Left renal pelvis (tissue), 4 donors: ENCODE measurements at regions not wholly inside any gene's neighbourhood (a gene's known extent, or its start where the extent isn't known, plus 50 kb on each side); places are given as distances from the start of the nearest gene placed in this dataset.
A peak's percentile ranks its signal among the peaks of the same experiment; 100 is the strongest.
"Not testable (repeated sequence)": the region's sequence is repeated elsewhere in the genome, so short reads cannot be mapped to it uniquely, and the experiment has no call there.

Source experiments
- DNase-seq, 4 donors: peaks; one replicate each; pipeline ENCODE4 v3.0.0-alpha.2; 2013; ENCODE audit warnings: low read depth in 4 of 4, low spot score in 3 of 4

DNA sequence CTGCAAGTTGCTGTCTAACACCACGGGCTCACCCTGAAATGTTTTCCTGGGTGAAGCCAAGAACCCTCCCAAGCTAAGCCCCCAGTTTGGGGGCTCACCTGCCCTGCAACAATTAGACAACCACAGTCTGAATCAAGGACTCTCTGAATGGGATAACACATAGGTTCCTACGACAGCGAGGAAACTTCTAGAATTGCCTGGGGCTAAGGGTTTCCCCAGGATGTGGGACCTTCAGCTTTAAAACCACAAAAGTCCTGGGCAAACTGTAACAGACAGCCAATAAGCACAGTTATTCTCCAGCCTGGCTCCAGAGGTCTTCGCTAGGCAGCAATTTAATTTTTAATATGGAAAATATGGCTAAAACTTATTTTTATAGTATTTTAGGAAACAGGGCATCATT lies 162.6 kb downstream of the PRKX start:
- DNase-seq = no peak

DNA sequence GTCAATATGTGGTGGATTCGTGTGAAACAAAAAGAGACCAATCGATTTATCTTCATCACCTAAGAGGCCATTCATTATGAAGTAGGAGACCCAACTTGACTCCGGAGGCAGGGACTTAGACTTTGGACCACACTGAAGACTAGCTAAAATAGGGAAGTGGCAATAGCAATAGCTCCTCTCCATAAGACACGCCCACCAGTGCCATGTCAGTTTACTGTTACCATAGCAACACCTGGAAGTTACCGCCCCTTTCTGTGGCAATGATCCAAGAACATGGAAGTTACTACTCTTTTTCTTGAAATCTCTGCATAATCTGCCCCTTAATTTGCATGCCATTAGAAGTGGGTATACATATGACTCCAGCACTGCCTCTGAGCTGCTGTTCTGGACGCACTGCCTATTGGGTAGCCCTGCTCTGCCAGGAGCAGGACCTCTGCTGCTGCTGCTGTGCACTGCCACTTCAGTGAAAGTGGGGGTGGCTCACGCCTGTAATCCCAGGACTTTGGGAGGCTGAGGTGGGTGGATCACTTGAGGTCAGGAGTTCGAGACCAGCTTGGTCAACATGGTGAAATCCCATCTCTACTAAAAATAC lies 163.2 kb downstream of the PRKX start:
- DNase-seq = no peak

DNA sequence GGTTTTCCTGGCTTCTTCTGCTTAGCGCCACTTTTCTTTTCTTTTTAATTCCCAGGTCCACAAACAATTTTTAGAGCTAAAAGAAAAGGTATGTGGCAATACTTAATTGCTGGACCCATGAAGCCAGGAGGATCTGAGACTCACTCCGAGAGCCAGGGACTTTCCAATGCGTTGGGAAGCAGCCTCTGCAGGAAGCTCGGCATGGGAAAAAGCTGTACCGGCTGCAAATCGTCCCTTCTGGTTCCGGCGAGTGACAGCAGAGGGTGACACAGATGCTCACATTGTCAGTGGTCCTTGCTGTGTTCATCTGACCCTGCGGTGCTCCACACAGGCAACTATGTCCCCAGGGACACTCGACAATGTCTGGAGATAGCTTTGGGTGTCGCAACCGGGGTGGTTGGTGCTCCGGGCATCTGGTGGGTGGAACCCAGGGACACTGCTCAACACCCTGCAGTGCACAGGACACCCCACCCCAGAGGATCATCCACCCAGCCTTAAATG lies 164.0 kb downstream of the PRKX start:
- no peak for DNase-seq

DNA sequence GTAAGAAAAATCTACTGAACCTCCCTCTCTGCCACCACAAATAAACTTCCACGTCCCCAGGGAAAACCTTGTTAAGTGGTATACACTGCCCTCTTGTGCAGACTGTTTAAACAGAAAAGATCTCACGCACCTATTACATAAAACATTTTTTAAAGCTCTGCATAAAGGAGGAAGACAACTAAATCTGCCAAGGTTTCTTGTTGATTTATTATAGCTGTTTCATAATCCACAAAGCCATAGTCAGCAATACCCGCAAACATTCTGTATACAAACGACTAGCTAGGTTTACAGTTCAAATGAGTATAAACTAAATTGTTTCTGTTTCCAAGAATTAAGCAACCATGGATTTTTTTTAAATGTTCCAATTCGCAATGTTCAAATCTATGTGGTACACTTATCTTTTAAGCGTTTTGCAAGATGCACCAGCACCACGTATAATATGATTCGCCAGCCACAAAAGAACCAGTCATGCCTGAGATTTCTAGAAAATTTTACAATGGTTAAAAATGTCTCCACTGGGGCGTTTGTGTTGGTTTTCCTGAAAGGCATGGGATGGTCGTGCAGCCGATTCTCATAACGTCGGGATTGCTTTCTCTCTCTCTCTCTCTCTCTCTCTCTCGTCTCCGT lies 164.6 kb downstream of the PRKX start:
- peak in 2 of 4 donors; percentile 12 for DNase-seq

DNA sequence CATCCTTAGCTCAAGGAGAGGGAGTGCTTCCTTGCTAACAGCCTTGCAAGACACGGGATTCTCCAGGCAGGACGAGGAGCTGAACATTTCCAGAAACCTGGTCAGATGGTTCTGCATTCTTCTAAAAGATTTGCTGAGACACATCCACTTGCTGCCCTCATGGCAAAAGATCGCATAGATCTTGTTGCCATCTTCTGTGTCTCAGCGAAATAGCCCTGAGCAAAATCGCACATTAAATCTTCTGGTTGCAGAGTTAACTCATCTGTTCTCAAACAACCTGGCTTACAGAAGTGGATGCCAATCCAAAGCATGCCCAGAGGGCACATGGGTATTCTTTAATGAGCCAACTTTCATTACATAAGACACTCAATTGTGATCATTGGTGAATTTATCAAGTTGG lies 167.5 kb downstream of the PRKX start:
- no peak for DNase-seq

DNA sequence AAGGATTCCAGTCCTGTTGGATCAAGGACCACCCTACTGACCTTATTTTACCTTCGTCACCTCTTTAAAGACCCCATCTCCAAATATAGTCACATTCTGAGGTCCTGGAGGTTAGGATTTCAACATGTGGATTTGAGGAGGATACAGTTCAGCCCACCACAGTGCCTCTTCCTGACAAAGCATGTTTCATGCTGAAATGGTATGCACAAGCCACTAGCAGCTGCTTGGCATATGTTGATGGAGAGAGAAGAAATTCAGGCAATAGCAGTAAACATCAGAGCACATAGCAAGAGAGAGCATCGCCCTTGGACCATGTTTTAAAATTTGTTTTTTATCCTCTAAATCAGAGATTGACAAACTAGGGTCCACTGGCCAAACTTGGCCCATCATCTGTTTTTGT lies 172.1 kb downstream of the PRKX start:
- no peak for DNase-seq

DNA sequence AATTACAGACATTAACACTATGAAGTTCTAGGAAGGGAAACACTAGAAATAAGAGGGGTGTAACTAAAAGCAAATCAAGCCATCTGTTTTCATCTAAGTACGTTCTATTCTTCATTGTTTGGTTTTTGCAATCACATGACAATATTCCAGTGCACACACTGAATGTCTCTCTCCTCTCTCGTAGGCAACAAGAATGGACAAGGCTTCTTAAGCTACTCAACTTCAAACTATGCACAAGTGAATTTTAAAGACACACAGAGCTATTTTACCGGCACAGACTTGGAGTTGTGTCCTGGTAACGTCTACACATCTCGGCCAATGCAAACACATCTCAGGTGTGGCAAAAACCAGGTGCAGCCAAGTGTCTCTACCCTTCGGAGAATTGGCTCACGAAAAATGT lies 173.3 kb downstream of the PRKX start:
- DNase-seq = no peak

DNA sequence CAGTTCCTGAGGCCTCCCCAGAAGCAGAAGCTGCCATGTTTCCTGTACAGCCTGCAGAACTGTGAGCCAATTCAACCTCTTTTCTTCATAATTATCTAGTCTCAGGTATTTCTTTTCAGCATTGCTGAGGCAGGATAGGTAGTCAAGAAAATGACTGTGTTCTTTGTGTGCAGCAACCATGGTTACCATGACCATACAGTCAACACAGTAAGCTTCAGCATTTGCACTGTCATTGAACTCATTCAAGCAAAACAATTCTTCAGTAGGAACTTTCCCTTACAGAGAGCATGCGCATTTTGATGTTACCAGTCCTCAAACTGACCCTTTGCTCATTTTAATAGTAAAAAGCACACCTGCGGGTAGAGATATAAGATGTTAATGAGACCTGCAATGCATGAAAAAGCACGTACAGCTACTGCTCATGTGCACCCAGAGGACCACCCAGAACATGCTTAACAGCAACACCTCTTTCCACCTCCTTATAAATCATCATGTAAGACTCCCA lies 180.8 kb downstream of the PRKX start:
- DNase-seq = no peak

DNA sequence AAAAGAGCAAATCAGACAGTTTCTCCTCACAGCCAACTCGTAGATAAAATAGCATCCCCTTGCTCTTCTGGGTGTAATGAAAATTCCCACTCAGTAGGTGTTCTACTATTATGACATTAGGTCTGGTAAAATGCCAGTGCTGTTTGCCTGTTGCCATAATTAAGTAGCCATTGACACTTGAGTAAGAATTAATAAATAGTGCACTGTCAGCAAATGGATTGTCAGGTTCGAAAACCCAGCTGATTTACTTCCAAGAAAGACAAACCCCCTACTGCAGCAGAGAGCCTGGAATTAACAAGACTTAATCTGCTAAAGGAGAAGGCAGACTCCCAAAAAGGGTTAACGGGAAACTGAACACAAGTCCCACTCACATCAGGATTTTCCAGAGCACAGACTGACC lies 182.0 kb downstream of the PRKX start:
- not testable (repeated sequence) for DNase-seq

DNA sequence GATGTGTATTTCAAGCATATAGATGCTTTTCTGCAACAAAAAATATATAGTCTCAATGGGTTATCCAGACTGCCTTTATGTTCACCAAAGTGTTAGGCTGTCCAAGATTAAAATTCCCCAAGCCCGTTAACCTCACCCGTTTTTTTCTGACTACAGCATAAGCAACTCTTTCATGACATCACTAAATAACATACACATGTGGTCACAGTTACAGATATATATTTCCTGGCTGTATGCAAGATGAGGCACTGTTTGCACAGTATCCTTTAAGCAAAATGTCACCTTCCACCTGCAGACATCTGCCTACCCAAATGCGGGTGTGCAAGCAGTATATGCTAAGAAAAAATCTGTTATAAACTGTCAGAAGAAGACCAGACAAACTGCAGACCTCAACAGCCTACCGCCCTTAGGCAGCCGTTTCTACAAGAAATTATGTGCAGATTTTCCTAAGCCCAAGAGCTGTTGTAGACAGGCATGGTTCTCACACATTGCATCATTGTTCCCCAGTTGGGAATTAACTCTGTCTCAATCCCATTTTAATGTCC lies 183.1 kb upstream of the MXRA5 start:
- no peak for DNase-seq

DNA sequence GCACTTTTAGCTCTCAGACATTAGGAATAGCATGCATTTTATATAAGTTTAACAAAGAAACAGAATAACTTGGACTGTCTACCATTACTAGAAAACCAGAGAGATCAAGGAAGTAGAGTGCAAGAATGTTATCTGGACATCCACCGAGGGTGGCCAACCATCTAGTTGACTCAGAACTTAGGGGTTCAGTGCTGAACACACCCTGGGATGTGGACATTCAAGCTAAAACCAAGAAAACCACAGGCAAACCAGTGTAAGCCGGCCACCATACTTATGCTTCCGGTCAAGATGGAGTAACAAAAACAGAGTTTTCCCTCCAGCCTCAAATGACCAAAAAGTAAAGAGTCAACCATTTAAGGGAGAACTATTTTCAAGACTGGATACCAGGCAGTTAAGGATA lies 181.4 kb upstream of the MXRA5 start:
- DNase-seq = no peak

DNA sequence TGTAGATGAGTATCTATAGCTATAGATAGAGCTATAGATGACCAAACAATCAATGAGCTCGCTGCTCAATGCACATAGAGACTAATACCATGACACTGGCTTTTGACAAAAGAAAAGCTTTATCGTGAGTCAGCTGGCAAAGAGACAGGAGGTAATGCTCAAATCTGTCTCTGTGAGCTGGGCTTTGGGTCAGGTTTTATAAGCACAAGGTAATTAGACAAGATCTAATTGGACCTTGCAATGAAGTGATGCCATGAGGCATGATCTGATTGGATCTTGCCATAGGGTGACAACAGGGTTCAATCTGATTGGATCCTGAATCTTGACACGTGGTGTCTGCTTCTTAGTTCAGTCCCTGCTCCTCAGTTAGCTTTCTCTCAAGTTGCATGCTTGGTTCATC lies 180.7 kb upstream of the MXRA5 start:
- DNase-seq = no peak

DNA sequence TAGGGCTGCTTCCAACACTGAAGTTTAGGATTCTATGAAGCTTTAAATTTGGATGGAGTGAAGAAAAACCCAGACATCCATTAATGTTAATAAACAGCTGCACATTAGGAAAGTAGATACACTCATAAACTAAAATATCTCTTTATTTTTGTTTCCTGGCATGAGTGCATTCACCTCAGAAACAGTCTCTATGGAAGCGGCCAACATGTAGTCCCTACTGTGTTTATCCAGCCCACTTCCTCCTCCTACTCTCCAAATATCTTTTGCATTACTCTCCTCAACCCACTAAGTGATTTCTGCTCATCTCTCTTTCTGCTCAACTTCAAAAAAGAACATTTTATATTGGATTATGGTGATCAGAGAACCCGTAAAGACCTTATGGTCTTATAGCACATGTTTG lies 180.3 kb upstream of the MXRA5 start:
- DNase-seq = no peak

DNA sequence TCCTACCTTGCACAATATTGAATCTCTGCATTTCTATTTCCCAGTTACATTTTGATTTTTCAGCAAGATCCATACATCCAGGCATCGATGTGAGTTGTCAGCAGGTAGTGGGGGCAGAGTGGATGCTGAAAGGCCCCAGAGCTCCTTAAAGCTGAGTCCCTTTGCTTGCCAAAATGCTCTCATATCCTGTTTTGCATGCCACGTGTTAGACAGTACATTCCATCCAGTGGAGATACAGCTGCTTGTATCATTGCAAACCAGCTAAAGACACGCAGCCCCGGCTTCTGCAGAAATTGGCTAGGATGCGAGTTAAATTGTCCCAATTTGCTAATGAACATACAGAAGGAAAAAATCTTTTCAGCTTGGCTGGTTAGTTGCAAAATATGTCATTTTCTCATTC lies 179.6 kb upstream of the MXRA5 start:
- no peak for DNase-seq

DNA sequence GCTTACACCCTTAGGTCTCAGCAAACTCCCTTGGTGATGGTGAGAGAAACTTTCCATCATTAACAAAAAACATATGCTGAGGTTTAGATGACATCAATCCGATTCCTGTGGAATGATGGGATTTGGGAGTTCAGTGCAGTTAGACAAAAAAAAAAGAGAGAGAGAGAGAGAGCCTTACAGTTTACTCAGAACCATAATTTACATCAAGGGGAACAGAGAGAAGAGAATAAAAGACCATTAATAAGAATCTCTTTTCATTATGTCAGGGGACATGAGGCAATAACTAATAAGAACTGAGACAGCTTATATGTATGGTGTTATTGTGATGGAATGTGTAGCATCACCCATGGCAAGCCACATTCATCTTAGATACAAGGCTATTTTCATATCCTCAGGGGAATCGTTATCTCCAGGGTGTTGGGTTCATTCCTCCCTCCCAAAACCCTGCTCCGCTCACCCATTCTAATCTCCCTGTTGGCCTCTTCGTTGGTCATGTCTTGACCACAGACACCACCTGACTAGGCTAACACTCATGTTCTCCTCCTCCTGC lies 175.7 kb upstream of the MXRA5 start:
- no peak for DNase-seq

DNA sequence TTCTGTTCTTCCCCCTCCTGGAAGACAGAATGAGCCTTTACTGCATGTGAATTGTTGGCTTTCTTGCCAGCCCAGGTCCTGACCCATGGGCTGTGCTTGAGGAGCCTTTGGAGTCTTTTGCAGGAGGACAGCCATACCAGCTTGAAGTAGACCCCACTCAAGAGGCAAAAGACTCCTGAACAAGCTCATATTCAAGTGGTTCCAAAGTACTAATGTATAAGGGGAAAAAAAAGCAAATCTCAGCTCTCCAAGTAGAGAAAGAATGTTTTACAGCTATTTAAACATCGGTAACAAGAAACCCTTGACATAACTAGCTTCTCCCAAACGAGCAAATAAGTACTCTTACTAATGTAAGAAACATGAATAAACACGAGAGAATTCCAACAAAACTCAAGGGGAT lies 174.9 kb upstream of the MXRA5 start:
- DNase-seq = no peak

DNA sequence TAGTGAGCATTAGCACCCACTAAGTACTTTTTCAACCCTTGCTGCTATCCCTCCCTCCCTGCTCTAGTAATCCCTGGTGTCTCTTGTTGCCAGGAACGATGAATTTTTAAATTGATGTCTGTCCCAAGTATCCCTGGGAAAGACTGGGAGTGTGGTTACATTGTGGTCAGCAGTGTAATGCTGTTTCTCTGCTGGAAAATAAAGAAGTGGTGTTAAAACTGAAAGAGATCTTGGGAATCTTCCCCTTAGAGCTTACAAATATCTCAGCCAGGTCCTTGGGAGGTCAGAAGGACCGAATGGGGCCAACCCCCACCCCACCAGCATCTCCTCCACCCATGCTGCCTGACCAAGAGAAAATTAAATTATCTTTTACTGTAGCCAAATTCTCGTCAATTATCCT lies 174.5 kb upstream of the MXRA5 start:
- no peak for DNase-seq

DNA sequence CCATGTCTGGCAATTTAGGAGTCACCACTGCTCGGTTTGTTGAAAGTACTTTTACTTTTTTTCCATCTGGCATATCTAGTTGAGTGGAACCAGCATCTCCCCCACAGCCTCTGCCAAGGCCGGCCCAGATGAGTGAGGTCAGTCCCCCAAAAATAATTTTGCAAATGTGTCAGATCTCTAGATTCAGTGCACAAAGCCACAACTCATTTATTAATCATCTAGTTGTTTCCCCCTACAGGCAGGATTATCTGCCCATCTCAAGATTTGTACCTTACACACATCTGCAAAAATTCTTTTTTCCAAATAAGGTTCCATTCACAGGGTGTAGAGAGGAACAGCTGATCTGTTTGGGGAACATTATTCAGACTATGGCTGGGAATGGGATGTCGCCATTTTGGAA lies 174.0 kb upstream of the MXRA5 start:
- no peak for DNase-seq

DNA sequence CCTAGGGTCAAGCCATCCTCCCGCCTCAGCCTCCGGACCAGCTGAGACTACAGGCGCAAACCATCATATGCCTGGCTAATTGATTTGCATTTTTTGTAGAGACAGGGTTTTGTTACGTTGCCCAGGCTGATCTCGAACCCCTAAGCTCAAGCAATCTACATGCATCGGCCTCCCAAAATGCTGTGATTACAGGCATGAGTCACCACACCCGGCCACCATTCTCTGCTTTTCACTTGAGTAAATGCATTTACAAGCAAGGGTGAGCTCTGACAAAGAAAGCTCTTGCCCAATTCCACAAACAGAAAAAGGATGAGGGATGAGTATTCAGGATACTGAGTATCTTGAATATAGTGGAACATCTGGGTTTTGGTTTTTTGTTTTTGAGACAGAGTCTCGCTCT lies 172.9 kb upstream of the MXRA5 start:
- not testable (repeated sequence) for DNase-seq

DNA sequence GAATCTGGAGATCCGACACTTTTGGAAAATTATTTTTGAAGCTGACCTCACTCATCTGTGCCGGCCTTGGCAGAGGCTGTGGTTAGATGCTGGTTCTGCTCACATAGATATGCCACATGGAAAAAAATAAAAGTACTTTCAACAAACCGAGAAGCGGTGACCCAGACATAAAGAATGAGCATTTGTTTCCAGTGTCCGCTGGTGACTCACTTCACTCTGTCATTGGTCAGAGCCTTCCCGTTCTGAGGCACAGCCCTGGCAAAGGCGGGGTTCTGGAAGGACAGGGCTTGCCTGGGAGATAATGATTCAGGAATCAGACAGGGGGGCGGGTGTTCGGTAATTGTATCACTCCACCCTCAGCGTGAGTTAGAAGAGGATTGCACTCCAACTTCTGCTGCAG lies 172.4 kb upstream of the MXRA5 start:
- DNase-seq = no peak

DNA sequence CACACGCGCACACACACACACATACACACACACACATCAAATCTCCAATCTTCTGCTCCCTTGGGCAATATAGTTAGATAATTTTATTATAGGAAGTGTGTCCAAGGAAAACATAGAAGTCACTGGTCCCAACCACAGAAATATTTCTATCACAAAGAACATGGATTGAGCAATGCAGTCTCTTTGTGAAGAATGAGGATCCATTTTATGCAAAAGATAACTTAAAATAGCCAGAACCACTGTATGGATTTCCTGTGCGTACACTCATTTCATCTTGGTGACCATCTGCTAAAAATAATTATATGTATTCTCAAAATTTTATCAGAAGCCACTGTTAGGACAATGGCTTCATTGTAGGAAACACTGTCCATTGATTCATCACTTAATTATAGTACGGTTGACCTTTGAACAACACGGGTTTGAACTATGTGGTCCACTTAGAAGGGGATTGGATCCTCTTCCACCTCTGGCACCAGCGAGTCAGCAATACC lies 169.6 kb upstream of the MXRA5 start:
- no peak for DNase-seq

DNA sequence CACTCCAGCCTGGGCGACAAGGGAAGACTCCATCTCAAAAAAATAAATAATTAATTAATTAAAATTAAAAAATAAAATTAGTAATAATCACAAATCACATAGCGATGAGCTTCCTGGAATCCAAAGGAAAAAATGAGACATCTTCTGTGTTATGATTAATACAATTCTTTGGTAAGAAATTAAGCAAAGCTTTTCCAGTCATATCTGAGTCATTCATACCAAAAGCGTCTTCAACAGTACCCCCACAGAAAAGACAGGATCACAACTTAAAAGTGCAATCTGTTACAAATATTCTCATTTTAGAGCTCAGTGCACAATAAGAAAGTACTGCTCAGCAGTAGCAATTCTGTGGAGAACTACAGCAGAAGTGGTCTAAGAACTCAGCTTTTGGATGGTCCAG lies 168.5 kb upstream of the MXRA5 start:
- DNase-seq = no peak
